Calu3 (cell line): ENCODE measurements at regions not wholly inside any gene's neighbourhood (a gene's known extent, or its start where the extent isn't known, plus 50 kb on each side); places are given as distances from the start of the nearest gene placed in this dataset.

Experiments
- BruUV-seq: library from RNA; stranded (reverse); fragments of 400-500 nt; replicated peaks from 2 replicates; lab custom pipeline; 2021; lab: Mats Ljungman, UMichigan
- CTCF ChIA-PET: fragments of 300-600 bp; sonication (Branson Sonifier 250); formaldehyde crosslinking; loops from one replicate; lab custom pipeline; 2022; ENCODE audit warnings: antibody characterized with exemption; lab: Charles Lee
- DNase-seq: peaks from one replicate; pipeline ENCODE4 v3.0.0; 2022
- H3K27ac Mint-ChIP-seq: one replicate; pipeline ENCODE4 v1.8.0; 2022; ENCODE audit warnings: mixed read lengths; ENCODE audit not compliant: unreplicated experiment
- H3K27me3 Mint-ChIP-seq: one replicate; pipeline ENCODE4 v1.8.0; 2022; ENCODE audit warnings: mixed read lengths; ENCODE audit not compliant: unreplicated experiment
- H3K36me3 Mint-ChIP-seq: one replicate; pipeline ENCODE4 v1.8.0; 2022; ENCODE audit warnings: mild to moderate bottlenecking, moderate library complexity, mixed read lengths; ENCODE audit not compliant: insufficient read depth, unreplicated experiment
- H3K4me1 Mint-ChIP-seq: one replicate; pipeline ENCODE4 v1.8.0; 2022; ENCODE audit warnings: mild to moderate bottlenecking, low read depth, mixed read lengths; ENCODE audit not compliant: unreplicated experiment
- H3K4me3 Mint-ChIP-seq: one replicate; pipeline ENCODE4 v1.8.0; 2022; ENCODE audit warnings: mild to moderate bottlenecking, low read depth, moderate library complexity, mixed read lengths; ENCODE audit not compliant: unreplicated experiment
- H3K9me3 Mint-ChIP-seq: one replicate; pipeline ENCODE4 v1.8.0; 2022; ENCODE audit warnings: low read depth, mixed read lengths; ENCODE audit not compliant: unreplicated experiment
- CTCF ChIP-seq: fragments of 200-600 bp; IDR thresholded peaks from one replicate; pipeline ENCODE4 v1.8.0; 2022; ENCODE audit warnings: antibody characterized with exemption; ENCODE audit not compliant: unreplicated experiment
- intact Hi-C: fragments of 100-400 bp; cut with micrococcal nuclease; formaldehyde crosslinking; loops from one replicate; pipeline ENCODE4 v1.10.0; 2022; ENCODE audit not compliant: unreplicated experiment

GRCh38 chr2:122868646-122869275 is 1113.3 kb downstream of the TSN start:
- CTCF ChIA-PET, result no interaction called here
- H3K27me3 Mint-ChIP-seq, result no peaks in the 10 kb centered on the region
- no peaks in the 10 kb centered on the region for H3K4me1 Mint-ChIP-seq
- H3K4me3 Mint-ChIP-seq, result no peak overlapping the region
- DNase-seq, result no peak
- TF ChIP-seq CTCF, result no peak
- H3K36me3 Mint-ChIP-seq, result no peaks in the 10 kb centered on the region
- peaks cover 3% of the 10 kb centered on the region for H3K9me3 Mint-ChIP-seq
- intact Hi-C loops, result no loop called here
- BruUV-seq, result no TSS peak
- H3K27ac Mint-ChIP-seq, result no peak overlapping the region

- Mint-ChIP-seq H3K4me3 (no peak overlapping the region), H3K36me3 (no peaks in the 10 kb centered on the region), H3K27me3 (no peaks in the 10 kb centered on the region), H3K4me1 (no peaks in the 10 kb centered on the region), H3K27ac (no peak overlapping the region), H3K9me3 (peaks cover 3% of the 10 kb centered on the region)
- no peak for DNase-seq
- intact Hi-C loops, result no loop called here
- BruUV-seq, result no TSS peak
- CTCF ChIA-PET, result no interaction called here
- TF ChIP-seq CTCF, result no peak
Observed at GRCh38 chr2:122873951-122874350, 1118.5 kb downstream of the TSN start.

- no peak for TF ChIP-seq CTCF
Observed at GRCh38 chr2:122875091-122875865, 1119.8 kb downstream of the TSN start.

GRCh38 chr2:122883849-122884248 is 1128.4 kb downstream of the TSN start:
- Mint-ChIP-seq H3K27me3 (no peaks in the 10 kb centered on the region), H3K9me3 (no peaks in the 10 kb centered on the region), H3K4me1 (no peaks in the 10 kb centered on the region), H3K36me3 (no peaks in the 10 kb centered on the region), H3K4me3 (no peak overlapping the region), H3K27ac (no peak overlapping the region)
- intact Hi-C loops, result no loop called here
- TF ChIP-seq CTCF, result no peak
- CTCF ChIA-PET, result no interaction called here
- DNase-seq, result no peak
- no TSS peak for BruUV-seq

More at GRCh38 chr2:122875091-122875865, 1119.8 kb downstream of the TSN start:
- Mint-ChIP-seq H3K4me1 (no peaks in the 10 kb centered on the region), H3K27me3 (no peaks in the 10 kb centered on the region), H3K4me3 (no peak overlapping the region), H3K27ac (no peak overlapping the region), H3K36me3 (no peaks in the 10 kb centered on the region), H3K9me3 (peaks cover 3% of the 10 kb centered on the region)
- intact Hi-C loops, result no loop called here
- CTCF ChIA-PET, result no interaction called here
- no peak for DNase-seq
- no TSS peak for BruUV-seq
